ENCODE measurements at regions not wholly inside any gene's neighbourhood (a gene's known extent, or its start where the extent isn't known, plus 50 kb on each side); places are given as distances from the start of the nearest gene placed in this dataset.

DNA sequence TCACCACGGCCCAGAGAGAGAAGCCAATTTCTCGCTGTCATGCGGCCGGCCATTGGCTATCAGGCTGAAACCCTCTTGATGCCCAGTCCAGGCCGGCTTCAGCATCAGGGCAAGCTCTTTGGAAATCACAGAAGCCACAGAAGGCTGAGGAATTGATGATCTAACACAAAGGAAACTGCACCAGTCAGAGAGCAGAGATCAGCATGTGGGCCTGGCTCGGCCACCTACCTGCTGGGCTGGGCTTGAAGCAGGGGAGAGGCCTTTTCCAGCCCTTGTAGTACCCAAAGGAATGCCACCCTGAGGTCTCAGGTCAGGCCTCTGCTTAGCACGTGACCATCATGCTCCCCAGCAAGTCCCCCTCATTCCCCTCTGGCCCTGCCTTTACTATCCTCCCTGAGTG, 119.1 kb downstream of the TLE3 start:
- Histone ChIP-seq H3K79me1 (ENCODE audit: low read depth in 1 of 2, low read length in 2 of 2) (no peaks in the 10 kb centered on the region), H2BK15ac (ENCODE audit: low read depth, low read length) (no peak overlapping the region), H2AK9ac (replicated peaks; ENCODE audit: low read depth, low read length, poor library complexity) (no peak overlapping the region), H4K5ac (ENCODE audit: low read depth, low read length) (no peak overlapping the region), H3K9me1 (ENCODE audit: insufficient read depth, low read length) (no peaks in the 10 kb centered on the region), H3K4ac (ENCODE audit: low read depth, low read length) (no peak overlapping the region), H3K4me3 (ENCODE audit: insufficient read depth, low read depth, low read length) (no peak overlapping the region), H3K4me2 (ENCODE audit: low read depth, low read length) (no peak overlapping the region), H4K91ac (ENCODE audit: insufficient read depth, low read depth, low read length) (no peak overlapping the region), H2BK20ac (ENCODE audit: low read depth, low read length) (no peak overlapping the region), H4K8ac (ENCODE audit: low read depth in 2 of 2, low read length in 2 of 2) (no peak overlapping the region), H3K23ac (ENCODE audit: low read depth, low read length) (no peak overlapping the region), H2BK120ac (ENCODE audit: low read depth, low read length) (no peak overlapping the region), H3K4me1 (ENCODE audit: control insufficient read depth, insufficient read depth, low read length) (no peaks in the 10 kb centered on the region), H3K9me3 (ENCODE audit: control insufficient read depth, insufficient read depth, low read length) (no peaks in the 10 kb centered on the region), H3K36me3 (ENCODE audit: control insufficient read depth, insufficient read depth, low read length) (no peaks in the 10 kb centered on the region), H3K56ac (ENCODE audit: extremely low read depth, insufficient read depth, low read length) (no peak overlapping the region), H3K27me3 (ENCODE audit: control insufficient read depth, insufficient read depth, low read length) (peaks cover 32% of the 10 kb centered on the region), H3K14ac (replicated peaks; ENCODE audit: low read depth, low read length) (no peak overlapping the region), H2AK5ac (ENCODE audit: low read depth, low read length) (no peak overlapping the region), H3K18ac (ENCODE audit: low read depth, low read length) (no peak overlapping the region), H2AFZ (replicated peaks; ENCODE audit: low read length, poor library complexity) (no peak overlapping the region), H3K27ac (ENCODE audit: insufficient read depth, low read length) (no peak overlapping the region), H2BK5ac (ENCODE audit: low read depth, low read length, poor library complexity, severe bottlenecking) (no peak overlapping the region), H4K20me1 (ENCODE audit: insufficient read depth, low read length) (0 out of 2 replicates have a peak, but pooled peaks cover 4% of the 10 kb centered on the region), H3K9ac (ENCODE audit: low read depth, low read length) (no peak overlapping the region)
- intact Hi-C loops (cut with micrococcal nuclease) (loop anchor here (10.0 kb wide), 1 partner anchor 504 kb away; no protein-coding TSS in a partner anchor), dilution Hi-C loops (cut with HindIII; ENCODE audit: low sequenced_read_pairs, unreplicated experiment) (no loop called here), in situ Hi-C loops (cut with MboI; ENCODE audit: low sequenced_read_pairs) (no loop called here)
- ChIA-PET CTCF (no interaction called here), POLR2A (ENCODE audit: unreplicated experiment) (no interaction called here)
- no TSS peak for BruUV-seq (replicated peaks)
- ATAC-seq (ENCODE audit: low read depth): no peak
- no peak for DNase-seq
- TF ChIP-seq MXI1 (IDR thresholded peaks at IDR 0.05; ENCODE audit: borderline replicate concordance, low read depth, low read length): no peak
- TF ChIP-seq, protein P1, sequence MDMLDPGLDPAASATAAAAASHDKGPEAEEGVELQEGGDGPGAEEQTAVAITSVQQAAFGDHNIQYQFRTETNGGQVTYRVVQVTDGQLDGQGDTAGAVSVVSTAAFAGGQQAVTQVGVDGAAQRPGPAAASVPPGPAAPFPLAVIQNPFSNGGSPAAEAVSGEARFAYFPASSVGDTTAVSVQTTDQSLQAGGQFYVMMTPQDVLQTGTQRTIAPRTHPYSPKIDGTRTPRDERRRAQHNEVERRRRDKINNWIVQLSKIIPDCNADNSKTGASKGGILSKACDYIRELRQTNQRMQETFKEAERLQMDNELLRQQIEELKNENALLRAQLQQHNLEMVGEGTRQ (IDR thresholded peaks at IDR 0.05; ENCODE audit: low read depth, low read length): no peak
- no peak for TF ChIP-seq CEBPB (IDR thresholded peaks at IDR 0.05; ENCODE audit: low read depth, low read length)
- TF ChIP-seq CHD1 (IDR thresholded peaks at IDR 0.05; ENCODE audit: low read depth, low read length): no peak
- TF ChIP-seq MAZ (IDR thresholded peaks at IDR 0.05; ENCODE audit: borderline replicate concordance, low read depth, low read length): no peak
- TF ChIP-seq FOS (IDR thresholded peaks at IDR 0.05; ENCODE audit: low read depth, low read length): no peak
- TF ChIP-seq BHLHE40 (IDR thresholded peaks at IDR 0.05; ENCODE audit: low read depth, low read length): no peak
- TF ChIP-seq, protein P2, sequence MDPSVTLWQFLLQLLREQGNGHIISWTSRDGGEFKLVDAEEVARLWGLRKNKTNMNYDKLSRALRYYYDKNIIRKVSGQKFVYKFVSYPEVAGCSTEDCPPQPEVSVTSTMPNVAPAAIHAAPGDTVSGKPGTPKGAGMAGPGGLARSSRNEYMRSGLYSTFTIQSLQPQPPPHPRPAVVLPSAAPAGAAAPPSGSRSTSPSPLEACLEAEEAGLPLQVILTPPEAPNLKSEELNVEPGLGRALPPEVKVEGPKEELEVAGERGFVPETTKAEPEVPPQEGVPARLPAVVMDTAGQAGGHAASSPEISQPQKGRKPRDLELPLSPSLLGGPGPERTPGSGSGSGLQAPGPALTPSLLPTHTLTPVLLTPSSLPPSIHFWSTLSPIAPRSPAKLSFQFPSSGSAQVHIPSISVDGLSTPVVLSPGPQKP (IDR thresholded peaks at IDR 0.05; ENCODE audit: borderline replicate concordance, low read depth, low read length): no peak
- 79% methylated on average over 5 of the region's 7 CpGs; no CpG with 5 or more reads in 1 of the 2 experiments for WGBS, 2 experiments (ENCODE audit: extremely low coverage in 2 of 2, insufficient read length in 1 of 2)
